DOHH2 (cell line): ENCODE measurements at regions not wholly inside any gene's neighbourhood (a gene's known extent, or its start where the extent isn't known, plus 50 kb on each side); places are given as distances from the start of the nearest gene placed in this dataset.

Source experiments
- H3F3A ChIP-seq: fragments of 200-600 bp; sonication (generic), shearing (Covaris generic); 2 replicates; pipeline ENCODE4 v1.6.0; 2016; ENCODE audit warnings: antibody characterized with exemption, mild to moderate bottlenecking; ENCODE audit not compliant: control insufficient read depth, insufficient read depth
- H3K27ac ChIP-seq: fragments of 200-600 bp; sonication (generic); 2 replicates; pipeline ENCODE4 v1.5.1; 2014; ENCODE audit warnings: low read depth, mild to moderate bottlenecking, low read length, moderate library complexity
- H3K27me3 ChIP-seq: fragments of 200-600 bp; sonication (generic); 2 replicates; pipeline ENCODE4 v1.6.1; 2014; ENCODE audit warnings: mild to moderate bottlenecking, low read length, mixed read lengths; ENCODE audit not compliant: control insufficient read depth
- H3K36me3 ChIP-seq: fragments of 200-600 bp; sonication (generic); 2 replicates; pipeline ENCODE4 v1.6.1; 2014; ENCODE audit warnings: mild to moderate bottlenecking, low read length, moderate library complexity, mixed read lengths; ENCODE audit not compliant: control insufficient read depth
- H3K4me1 ChIP-seq: fragments of 200-600 bp; sonication (generic); 2 replicates; pipeline ENCODE4 v1.6.1; 2014; ENCODE audit warnings: mild to moderate bottlenecking, low read length, mixed read lengths; ENCODE audit not compliant: control insufficient read depth
- H3K4me2 ChIP-seq: fragments of 200-600 bp; sonication (generic); 2 replicates; pipeline ENCODE4 v1.6.0; 2014; ENCODE audit warnings: mild to moderate bottlenecking, low read length, moderate library complexity
- H3K4me3 ChIP-seq: fragments of 200-600 bp; sonication (generic); 2 replicates; pipeline ENCODE4 v1.5.1; 2014; ENCODE audit warnings: mild to moderate bottlenecking, low read length, mixed read lengths
- H3K79me2 ChIP-seq: fragments of 200-600 bp; sonication (generic); 2 replicates; pipeline ENCODE4 v1.6.1; 2014; ENCODE audit warnings: mild to moderate bottlenecking, low read length, mixed read lengths; ENCODE audit not compliant: control insufficient read depth
- H3K9me2 ChIP-seq: fragments of 200-600 bp; sonication (generic); replicated peaks from 2 replicates; pipeline ENCODE4 v1.6.1; 2014; ENCODE audit warnings: mild to moderate bottlenecking, low read length, mixed read lengths; ENCODE audit not compliant: control insufficient read depth
- H3K9me3 ChIP-seq: fragments of 200-600 bp; sonication (generic); 2 replicates; pipeline ENCODE4 v1.6.1; 2014; ENCODE audit warnings: antibody characterized with exemption, low read length, mixed read lengths; ENCODE audit not compliant: control insufficient read depth, insufficient read depth
- H4K20me1 ChIP-seq: fragments of 200-600 bp; sonication (generic); 2 replicates; pipeline ENCODE4 v1.6.0; 2014; ENCODE audit warnings: low read depth, mild to moderate bottlenecking, antibody characterized with exemption, low read length, moderate library complexity; ENCODE audit not compliant: control insufficient read depth, insufficient read depth
- EZH2phosphoT487 ChIP-seq: fragments of 200-600 bp; sonication (generic); IDR thresholded peaks from 2 replicates; pipeline ENCODE4 v1.6.1; 2017; ENCODE audit warnings: borderline replicate concordance, mild to moderate bottlenecking, antibody characterized with exemption, low read length, moderate library complexity, mixed read lengths
- TF ChIP-seq, protein P1 (sequence below): fragments of 200-600 bp; sonication (generic); IDR thresholded peaks from one replicate; pipeline ENCODE4 v1.5.1; 2014; ENCODE audit warnings: antibody characterized with exemption, mild to moderate bottlenecking, low read depth, low read length; ENCODE audit not compliant: poor library complexity, severe bottlenecking

GRCh38 chr4:159549098-159549518, 446.2 kb downstream of the RAPGEF2 start:
- no peaks in the 10 kb centered on the region for H3K9me3 ChIP-seq
- H3K79me2 ChIP-seq = no peaks in the 10 kb centered on the region
- H3K27me3 ChIP-seq = no peaks in the 10 kb centered on the region
- no peak overlapping the region for H3K4me2 ChIP-seq
- H4K20me1 ChIP-seq = no peaks in the 10 kb centered on the region
- no peaks in the 10 kb centered on the region for H3F3A ChIP-seq
- no peak overlapping the region for H3K27ac ChIP-seq
- H3K4me3 ChIP-seq = no peak overlapping the region
- H3K9me2 ChIP-seq = no peaks in the 10 kb centered on the region
- H3K36me3 ChIP-seq = no peaks in the 10 kb centered on the region
- no peaks in the 10 kb centered on the region for H3K4me1 ChIP-seq
- TF ChIP-seq, protein P1, sequence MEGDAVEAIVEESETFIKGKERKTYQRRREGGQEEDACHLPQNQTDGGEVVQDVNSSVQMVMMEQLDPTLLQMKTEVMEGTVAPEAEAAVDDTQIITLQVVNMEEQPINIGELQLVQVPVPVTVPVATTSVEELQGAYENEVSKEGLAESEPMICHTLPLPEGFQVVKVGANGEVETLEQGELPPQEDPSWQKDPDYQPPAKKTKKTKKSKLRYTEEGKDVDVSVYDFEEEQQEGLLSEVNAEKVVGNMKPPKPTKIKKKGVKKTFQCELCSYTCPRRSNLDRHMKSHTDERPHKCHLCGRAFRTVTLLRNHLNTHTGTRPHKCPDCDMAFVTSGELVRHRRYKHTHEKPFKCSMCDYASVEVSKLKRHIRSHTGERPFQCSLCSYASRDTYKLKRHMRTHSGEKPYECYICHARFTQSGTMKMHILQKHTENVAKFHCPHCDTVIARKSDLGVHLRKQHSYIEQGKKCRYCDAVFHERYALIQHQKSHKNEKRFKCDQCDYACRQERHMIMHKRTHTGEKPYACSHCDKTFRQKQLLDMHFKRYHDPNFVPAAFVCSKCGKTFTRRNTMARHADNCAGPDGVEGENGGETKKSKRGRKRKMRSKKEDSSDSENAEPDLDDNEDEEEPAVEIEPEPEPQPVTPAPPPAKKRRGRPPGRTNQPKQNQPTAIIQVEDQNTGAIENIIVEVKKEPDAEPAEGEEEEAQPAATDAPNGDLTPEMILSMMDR = no peak
- TF ChIP-seq EZH2phosphoT487 = no peak

DNA sequence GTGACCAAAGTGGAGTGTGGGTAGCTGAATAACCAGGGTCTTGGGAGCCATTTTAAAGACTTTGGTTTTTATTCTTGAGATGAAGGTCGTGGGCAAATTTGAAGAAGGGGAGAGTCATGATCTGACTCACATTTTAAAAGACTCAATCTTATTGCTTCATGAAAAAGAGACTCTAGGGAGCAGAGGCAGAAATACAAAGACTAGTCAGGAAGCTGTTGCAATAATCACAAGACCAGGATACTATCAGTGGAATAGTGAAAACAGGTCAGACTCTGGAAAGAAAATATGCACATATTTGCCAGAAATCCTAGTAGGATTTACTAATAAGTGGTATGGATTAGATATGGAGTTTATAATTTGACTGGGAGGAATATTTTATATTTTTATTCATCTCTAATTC, 448.4 kb downstream of the RAPGEF2 start:
- H3K4me1 ChIP-seq = no peaks in the 10 kb centered on the region
- no peak for TF ChIP-seq EZH2phosphoT487
- TF ChIP-seq, protein P1 = no peak
- no peaks in the 10 kb centered on the region for H3F3A ChIP-seq
- no peak overlapping the region for H3K27ac ChIP-seq
- H3K79me2 ChIP-seq = no peaks in the 10 kb centered on the region
- H3K36me3 ChIP-seq = no peaks in the 10 kb centered on the region
- H3K4me2 ChIP-seq = no peak overlapping the region
- H4K20me1 ChIP-seq = no peaks in the 10 kb centered on the region
- no peaks in the 10 kb centered on the region for H3K27me3 ChIP-seq
- H3K9me3 ChIP-seq = no peaks in the 10 kb centered on the region
- H3K4me3 ChIP-seq = no peak overlapping the region
- H3K9me2 ChIP-seq = no peaks in the 10 kb centered on the region

GRCh38 chr4:159552979-159553768, 450.3 kb downstream of the RAPGEF2 start:
- Histone ChIP-seq H3K27me3 (no peaks in the 10 kb centered on the region), H3K4me3 (no peak overlapping the region), H3K4me1 (no peaks in the 10 kb centered on the region), H3K9me2 (no peaks in the 10 kb centered on the region), H3K79me2 (no peaks in the 10 kb centered on the region), H3K9me3 (no peaks in the 10 kb centered on the region), H4K20me1 (no peaks in the 10 kb centered on the region), H3F3A (no peaks in the 10 kb centered on the region), H3K36me3 (no peaks in the 10 kb centered on the region), H3K4me2 (no peak overlapping the region), H3K27ac (no peak overlapping the region)
- TF ChIP-seq, protein P1 = no peak
- no peak for TF ChIP-seq EZH2phosphoT487
